ENCODE measurements at regions not wholly inside any gene's neighbourhood (a gene's known extent, or its start where the extent isn't known, plus 50 kb on each side); places are given as distances from the start of the nearest gene placed in this dataset.

- Histone ChIP-seq H3K27me3 (ENCODE audit: insufficient read depth, poor library complexity, severe bottlenecking) (no peaks in the 10 kb centered on the region), H3K27ac (replicated peaks) (no peak overlapping the region), H3K4me3 (replicated peaks; ENCODE audit: insufficient read depth, low read length) (no peak overlapping the region)
- peak in 1 of 2 experiments; percentile 70 for DNase-seq (ENCODE audit: low read depth in 1 of 2, low spot score in 1 of 2)
- TF ChIP-seq, protein P1, sequence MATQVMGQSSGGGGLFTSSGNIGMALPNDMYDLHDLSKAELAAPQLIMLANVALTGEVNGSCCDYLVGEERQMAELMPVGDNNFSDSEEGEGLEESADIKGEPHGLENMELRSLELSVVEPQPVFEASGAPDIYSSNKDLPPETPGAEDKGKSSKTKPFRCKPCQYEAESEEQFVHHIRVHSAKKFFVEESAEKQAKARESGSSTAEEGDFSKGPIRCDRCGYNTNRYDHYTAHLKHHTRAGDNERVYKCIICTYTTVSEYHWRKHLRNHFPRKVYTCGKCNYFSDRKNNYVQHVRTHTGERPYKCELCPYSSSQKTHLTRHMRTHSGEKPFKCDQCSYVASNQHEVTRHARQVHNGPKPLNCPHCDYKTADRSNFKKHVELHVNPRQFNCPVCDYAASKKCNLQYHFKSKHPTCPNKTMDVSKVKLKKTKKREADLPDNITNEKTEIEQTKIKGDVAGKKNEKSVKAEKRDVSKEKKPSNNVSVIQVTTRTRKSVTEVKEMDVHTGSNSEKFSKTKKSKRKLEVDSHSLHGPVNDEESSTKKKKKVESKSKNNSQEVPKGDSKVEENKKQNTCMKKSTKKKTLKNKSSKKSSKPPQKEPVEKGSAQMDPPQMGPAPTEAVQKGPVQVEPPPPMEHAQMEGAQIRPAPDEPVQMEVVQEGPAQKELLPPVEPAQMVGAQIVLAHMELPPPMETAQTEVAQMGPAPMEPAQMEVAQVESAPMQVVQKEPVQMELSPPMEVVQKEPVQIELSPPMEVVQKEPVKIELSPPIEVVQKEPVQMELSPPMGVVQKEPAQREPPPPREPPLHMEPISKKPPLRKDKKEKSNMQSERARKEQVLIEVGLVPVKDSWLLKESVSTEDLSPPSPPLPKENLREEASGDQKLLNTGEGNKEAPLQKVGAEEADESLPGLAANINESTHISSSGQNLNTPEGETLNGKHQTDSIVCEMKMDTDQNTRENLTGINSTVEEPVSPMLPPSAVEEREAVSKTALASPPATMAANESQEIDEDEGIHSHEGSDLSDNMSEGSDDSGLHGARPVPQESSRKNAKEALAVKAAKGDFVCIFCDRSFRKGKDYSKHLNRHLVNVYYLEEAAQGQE (IDR thresholded peaks at IDR 0.05; ENCODE audit: insufficient replicate concordance, low read depth): no peak
- TF ChIP-seq SPI1 (IDR thresholded peaks at IDR 0.05; ENCODE audit: borderline replicate concordance, low read depth): peak; percentile 82; the same call in 1 of the 2 replicates
Measured at GRCh38 chr2:60079562-60079961, 473.9 kb downstream of the BCL11A start.

DNA sequence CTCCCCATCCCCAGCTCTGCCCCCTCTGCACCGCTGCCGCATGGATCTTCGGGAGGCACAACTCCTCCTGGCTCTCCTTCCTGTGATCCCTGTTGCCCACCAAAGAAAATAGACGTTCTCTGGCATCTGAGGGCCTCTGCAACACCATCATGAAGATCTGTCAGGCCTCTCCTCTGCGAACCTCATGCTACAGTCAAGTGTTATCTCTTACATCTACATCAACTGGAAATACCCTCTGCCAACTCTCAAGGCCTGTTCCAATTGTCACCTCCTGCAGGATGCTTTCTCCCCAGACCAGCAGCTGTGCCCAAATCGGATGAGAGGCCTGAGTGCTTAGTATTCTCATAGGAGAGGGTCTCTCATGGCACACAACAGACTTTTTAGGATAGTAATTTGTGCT, 478.4 kb downstream of the BCL11A start:
- DNase-seq (ENCODE audit: low read depth in 1 of 2, low spot score in 1 of 2): no peak
- H3K4me3 ChIP-seq (replicated peaks; ENCODE audit: insufficient read depth, low read length): no peak overlapping the region
- H3K27me3 ChIP-seq (ENCODE audit: insufficient read depth, poor library complexity, severe bottlenecking): no peaks in the 10 kb centered on the region
- no peak overlapping the region for H3K27ac ChIP-seq (replicated peaks)
- TF ChIP-seq, protein P1 (IDR thresholded peaks at IDR 0.05; ENCODE audit: insufficient replicate concordance, low read depth): no peak
- no peak for TF ChIP-seq SPI1 (IDR thresholded peaks at IDR 0.05; ENCODE audit: borderline replicate concordance, low read depth)
- no peak for TF ChIP-seq CTCF (IDR thresholded peaks at IDR 0.05; ENCODE audit: insufficient read depth, low read length)
- TF ChIP-seq POLR2AphosphoS5 (IDR thresholded peaks at IDR 0.05; ENCODE audit: low read depth): no peak

DNA sequence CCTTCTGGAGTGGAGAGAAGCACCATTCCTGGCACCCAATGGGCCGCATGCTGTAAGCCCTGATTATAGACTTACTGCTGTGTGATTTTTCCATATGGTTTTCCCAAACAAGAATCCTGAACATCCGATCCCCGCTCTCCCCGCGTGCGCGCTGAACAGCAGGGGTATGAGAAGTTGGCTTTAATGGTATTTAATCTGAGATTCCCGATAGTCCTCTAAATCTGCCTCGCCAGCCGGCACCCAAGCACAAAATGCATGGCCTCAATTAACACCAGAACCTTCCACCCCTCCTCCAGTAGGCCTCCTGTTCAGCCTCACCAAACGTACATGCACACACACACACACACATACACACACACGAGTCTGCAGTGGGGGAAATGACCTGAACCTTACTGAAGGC, 480.3 kb downstream of the BCL11A start:
- no peaks in the 10 kb centered on the region for H3K27me3 ChIP-seq (ENCODE audit: insufficient read depth, poor library complexity, severe bottlenecking)
- TF ChIP-seq POLR2AphosphoS5 (IDR thresholded peaks at IDR 0.05; ENCODE audit: low read depth): no peak
- TF ChIP-seq GABPA (IDR thresholded peaks at IDR 0.05; ENCODE audit: low read depth): no peak
- TF ChIP-seq CTCF (IDR thresholded peaks at IDR 0.05; ENCODE audit: insufficient read depth, low read length): no peak
- TF ChIP-seq, protein P1 (IDR thresholded peaks at IDR 0.05; ENCODE audit: insufficient replicate concordance, low read depth): no peak
- no peak for TF ChIP-seq SPI1 (IDR thresholded peaks at IDR 0.05; ENCODE audit: borderline replicate concordance, low read depth)
- H3K4me3 ChIP-seq (replicated peaks; ENCODE audit: insufficient read depth, low read length): no peak overlapping the region
- no peak overlapping the region for H3K27ac ChIP-seq (replicated peaks)
- no peak for DNase-seq (ENCODE audit: low read depth in 1 of 2, low spot score in 1 of 2)

DNA sequence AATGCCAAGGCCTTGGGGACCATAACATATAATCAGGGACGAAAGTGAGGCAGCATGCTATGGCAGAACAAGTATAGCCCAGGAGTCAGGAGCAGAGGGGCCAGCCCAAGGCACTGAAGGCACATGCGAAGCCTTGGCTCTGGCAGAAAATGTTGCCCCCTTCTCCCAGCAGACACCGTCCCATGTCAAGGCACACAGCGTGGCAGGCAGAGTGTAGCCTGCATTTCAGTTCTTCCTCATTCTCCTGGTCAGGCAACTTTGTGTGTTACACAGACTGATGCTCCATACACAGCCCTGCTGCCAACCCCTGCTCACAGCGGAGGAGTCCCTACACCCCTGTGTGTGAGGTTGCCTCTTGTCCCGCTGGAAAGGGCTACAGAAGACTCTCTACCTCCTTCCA, 480.8 kb downstream of the BCL11A start:
- Histone ChIP-seq H3K4me3 (replicated peaks; ENCODE audit: insufficient read depth, low read length) (no peak overlapping the region), H3K27ac (replicated peaks) (no peak overlapping the region), H3K27me3 (ENCODE audit: insufficient read depth, poor library complexity, severe bottlenecking) (no peaks in the 10 kb centered on the region)

More for the DNA sequence above, 480.8 kb downstream of the BCL11A start:
- DNase-seq (ENCODE audit: low read depth in 1 of 2, low spot score in 1 of 2): no peak
- TF ChIP-seq CTCF (IDR thresholded peaks at IDR 0.05; ENCODE audit: insufficient read depth, low read length) (no peak), GABPA (IDR thresholded peaks at IDR 0.05; ENCODE audit: low read depth) (no peak), SPI1 (IDR thresholded peaks at IDR 0.05; ENCODE audit: borderline replicate concordance, low read depth) (no peak), POLR2AphosphoS5 (IDR thresholded peaks at IDR 0.05; ENCODE audit: low read depth) (no peak)
- TF ChIP-seq, protein P1 (IDR thresholded peaks at IDR 0.05; ENCODE audit: insufficient replicate concordance, low read depth): no peak

Data from HL-60 (cell line).